Keratinocyte (primary cell): ENCODE measurements at regions not wholly inside any gene's neighbourhood (a gene's known extent, or its start where the extent isn't known, plus 50 kb on each side); places are given as distances from the start of the nearest gene placed in this dataset.

Source experiments
- EZH2 ChIP-seq: IDR thresholded peaks from one replicate; pipeline ENCODE4 v1.6.1; 2012; ENCODE audit warnings: inconsistent platforms, mild to moderate bottlenecking, low read length, moderate library complexity
- TF ChIP-seq, protein P1 (sequence below), 3 experiments: IDR thresholded peaks in 1 of 3; conservative IDR thresholded peaks in 1 of 3; optimal IDR thresholded peaks in 1 of 3; 2 replicates in 2 of 3; 3 replicates in 1 of 3; pipeline versions ENCODE3 to v1.5.1; 2011; ENCODE audit warnings: low read length in 3 of 3, mild to moderate bottlenecking in 3 of 3, moderate library complexity in 2 of 3, control low read depth in 1 of 3, inconsistent platforms in 1 of 3; ENCODE audit not compliant: insufficient read depth in 2 of 3; ENCODE audit errors: extremely low read depth in 1 of 3

DNA sequence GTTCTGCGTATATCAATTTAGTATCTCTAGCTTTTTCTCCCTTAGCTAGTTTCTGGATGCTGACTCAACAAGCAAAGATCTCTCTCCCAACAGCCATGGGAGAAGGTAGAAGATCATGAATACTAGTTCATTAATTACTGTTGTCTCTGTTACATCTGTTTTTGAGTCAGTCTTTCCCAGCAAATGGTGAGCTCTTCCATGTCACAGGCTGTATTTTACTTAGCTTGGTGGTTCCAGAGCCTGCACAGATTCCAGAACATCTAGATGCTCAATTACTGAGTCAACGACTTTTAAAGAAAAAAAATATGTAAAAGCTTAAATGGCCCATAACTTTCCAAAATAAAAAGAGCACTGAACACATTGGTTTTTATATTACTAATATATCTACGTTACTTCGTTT is 307.2 kb downstream of the NSG2 start:
- TF ChIP-seq, protein P1, sequence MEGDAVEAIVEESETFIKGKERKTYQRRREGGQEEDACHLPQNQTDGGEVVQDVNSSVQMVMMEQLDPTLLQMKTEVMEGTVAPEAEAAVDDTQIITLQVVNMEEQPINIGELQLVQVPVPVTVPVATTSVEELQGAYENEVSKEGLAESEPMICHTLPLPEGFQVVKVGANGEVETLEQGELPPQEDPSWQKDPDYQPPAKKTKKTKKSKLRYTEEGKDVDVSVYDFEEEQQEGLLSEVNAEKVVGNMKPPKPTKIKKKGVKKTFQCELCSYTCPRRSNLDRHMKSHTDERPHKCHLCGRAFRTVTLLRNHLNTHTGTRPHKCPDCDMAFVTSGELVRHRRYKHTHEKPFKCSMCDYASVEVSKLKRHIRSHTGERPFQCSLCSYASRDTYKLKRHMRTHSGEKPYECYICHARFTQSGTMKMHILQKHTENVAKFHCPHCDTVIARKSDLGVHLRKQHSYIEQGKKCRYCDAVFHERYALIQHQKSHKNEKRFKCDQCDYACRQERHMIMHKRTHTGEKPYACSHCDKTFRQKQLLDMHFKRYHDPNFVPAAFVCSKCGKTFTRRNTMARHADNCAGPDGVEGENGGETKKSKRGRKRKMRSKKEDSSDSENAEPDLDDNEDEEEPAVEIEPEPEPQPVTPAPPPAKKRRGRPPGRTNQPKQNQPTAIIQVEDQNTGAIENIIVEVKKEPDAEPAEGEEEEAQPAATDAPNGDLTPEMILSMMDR (optimal IDR thresholded peaks at IDR 0.05 in 1 of 3, IDR thresholded peaks at IDR 0.05 in 1 of 3, conservative IDR thresholded peaks at IDR 0.05 in 1 of 3; ENCODE audit: extremely low read depth in 1 of 3, insufficient read depth in 2 of 3, low read length in 3 of 3), result no peak
- no peak for TF ChIP-seq EZH2
